ENCODE measurements at regions not wholly inside any gene's neighbourhood (a gene's known extent, or its start where the extent isn't known, plus 50 kb on each side); places are given as distances from the start of the nearest gene placed in this dataset.

DNA sequence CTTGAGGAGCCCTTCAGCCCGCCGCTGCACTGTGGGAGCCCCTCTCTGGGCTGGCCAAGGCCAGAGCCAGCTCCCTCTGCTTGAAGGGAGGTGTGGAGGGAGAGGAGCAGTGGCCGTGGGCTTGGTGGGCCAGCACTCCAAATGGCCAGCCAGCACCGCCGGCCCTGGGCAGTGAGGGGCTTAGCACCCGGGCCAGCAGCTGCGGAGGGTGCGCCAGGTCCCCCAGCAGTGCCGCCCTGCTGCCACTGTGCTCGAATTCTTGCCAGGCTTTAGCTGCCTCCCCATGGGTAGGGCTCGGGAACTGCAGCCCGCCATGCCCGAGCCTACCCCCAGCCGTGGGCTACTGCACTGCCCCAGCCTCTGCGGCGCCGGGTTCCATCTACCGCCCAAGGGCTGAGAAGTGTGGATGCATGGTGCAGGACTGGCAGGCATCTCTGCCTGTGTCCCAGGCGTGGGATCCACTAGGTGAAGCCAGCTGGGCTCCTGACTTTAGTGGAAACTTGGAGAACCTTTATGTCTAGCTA is 82.7 kb downstream of the KCNA4 start:
- ATAC-seq: no peak

DNA sequence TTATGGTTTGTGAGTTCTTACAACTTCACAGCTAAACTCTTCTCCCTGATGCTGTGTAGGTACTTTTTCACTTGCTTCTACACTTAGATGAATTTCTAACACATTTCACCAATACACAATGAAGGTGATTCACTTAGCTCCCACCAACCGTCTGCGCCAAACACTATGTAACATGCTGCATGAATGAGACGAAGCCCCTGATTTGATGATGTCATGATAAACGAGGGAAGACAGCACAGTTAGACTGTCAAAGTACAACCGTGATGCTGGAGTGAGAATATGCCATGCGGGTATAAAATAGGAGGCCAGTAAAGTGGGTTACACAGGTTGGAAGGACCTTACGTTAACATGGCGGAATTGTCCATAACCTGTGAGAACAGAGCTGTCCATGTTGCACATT is 100.8 kb downstream of the KCNA4 start:
- Histone ChIP-seq H3K4me3 (no peak overlapping the region), H3K36me3 (no peaks in the 10 kb centered on the region), H3K9me3 (no peaks in the 10 kb centered on the region), H3K27ac (no peak overlapping the region), H3K4me1 (no peaks in the 10 kb centered on the region), H3K27me3 (no peaks in the 10 kb centered on the region)
- ATAC-seq (no peak), DNase-seq (no peak)
- intact Hi-C loops (cut with DNase I): no loop called here
- TF ChIP-seq, protein P1, sequence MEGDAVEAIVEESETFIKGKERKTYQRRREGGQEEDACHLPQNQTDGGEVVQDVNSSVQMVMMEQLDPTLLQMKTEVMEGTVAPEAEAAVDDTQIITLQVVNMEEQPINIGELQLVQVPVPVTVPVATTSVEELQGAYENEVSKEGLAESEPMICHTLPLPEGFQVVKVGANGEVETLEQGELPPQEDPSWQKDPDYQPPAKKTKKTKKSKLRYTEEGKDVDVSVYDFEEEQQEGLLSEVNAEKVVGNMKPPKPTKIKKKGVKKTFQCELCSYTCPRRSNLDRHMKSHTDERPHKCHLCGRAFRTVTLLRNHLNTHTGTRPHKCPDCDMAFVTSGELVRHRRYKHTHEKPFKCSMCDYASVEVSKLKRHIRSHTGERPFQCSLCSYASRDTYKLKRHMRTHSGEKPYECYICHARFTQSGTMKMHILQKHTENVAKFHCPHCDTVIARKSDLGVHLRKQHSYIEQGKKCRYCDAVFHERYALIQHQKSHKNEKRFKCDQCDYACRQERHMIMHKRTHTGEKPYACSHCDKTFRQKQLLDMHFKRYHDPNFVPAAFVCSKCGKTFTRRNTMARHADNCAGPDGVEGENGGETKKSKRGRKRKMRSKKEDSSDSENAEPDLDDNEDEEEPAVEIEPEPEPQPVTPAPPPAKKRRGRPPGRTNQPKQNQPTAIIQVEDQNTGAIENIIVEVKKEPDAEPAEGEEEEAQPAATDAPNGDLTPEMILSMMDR (IDR thresholded peaks at IDR 0.05): no peak

More for the DNA sequence above, 82.7 kb downstream of the KCNA4 start:
- Histone ChIP-seq H3K9me3 (peaks cover 0 to 18% of the 10 kb centered on the region in 2 donors), H3K4me1 (no peaks in the 10 kb centered on the region), H3K27me3 (no peaks in the 10 kb centered on the region), H3K4me3 (no peak overlapping the region), H3K36me3 (no peaks in the 10 kb centered on the region), H3K27ac (no peak overlapping the region)
- TF ChIP-seq, protein P1 (IDR thresholded peaks at IDR 0.05): no peak
- intact Hi-C loops (cut with DNase I): no loop called here
- peak in 1 of 4 donors; percentile 51 for DNase-seq

DNA sequence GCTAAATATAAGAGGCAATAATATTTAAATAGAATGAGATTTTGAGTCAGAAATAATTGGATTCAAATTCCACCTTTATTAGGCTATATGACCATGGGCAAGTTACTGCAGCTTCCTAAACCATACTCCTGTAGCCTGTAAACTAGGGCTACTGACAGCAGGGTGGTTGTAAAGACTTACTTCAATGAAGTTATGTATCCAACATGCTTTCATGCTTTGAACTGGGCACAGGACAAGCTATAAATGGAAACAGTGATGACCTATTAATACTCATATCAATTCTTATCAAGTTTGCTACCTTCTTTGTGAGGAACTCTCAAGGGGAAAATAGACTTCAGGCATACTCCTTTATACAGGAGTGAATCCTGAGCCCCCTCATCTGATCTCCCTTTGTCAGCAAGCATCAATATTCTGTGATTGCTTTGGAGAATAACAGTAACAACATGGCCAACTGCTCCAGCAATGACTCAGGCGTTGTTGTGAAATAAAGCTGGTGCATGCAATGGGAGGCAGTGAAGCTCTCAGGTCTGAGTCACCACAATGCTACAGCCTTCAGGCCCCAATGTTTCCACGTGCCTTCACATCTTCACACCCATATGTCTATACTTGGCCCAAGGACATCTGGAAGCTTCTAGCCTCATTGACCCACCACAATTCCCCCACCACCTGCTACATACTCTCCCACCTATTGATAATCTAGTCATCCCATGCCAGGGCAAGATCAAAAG is 102.5 kb downstream of the KCNA4 start:
- Histone ChIP-seq H3K36me3 (no peaks in the 10 kb centered on the region), H3K27ac (no peak overlapping the region), H3K27me3 (no peaks in the 10 kb centered on the region), H3K9me3 (no peaks in the 10 kb centered on the region), H3K4me1 (no peaks in the 10 kb centered on the region), H3K4me3 (no peak overlapping the region)
- DNase-seq: no peak
- ATAC-seq: no peak
- intact Hi-C loops (cut with DNase I): no loop called here
- TF ChIP-seq, protein P1 (IDR thresholded peaks at IDR 0.05): no peak

DNA sequence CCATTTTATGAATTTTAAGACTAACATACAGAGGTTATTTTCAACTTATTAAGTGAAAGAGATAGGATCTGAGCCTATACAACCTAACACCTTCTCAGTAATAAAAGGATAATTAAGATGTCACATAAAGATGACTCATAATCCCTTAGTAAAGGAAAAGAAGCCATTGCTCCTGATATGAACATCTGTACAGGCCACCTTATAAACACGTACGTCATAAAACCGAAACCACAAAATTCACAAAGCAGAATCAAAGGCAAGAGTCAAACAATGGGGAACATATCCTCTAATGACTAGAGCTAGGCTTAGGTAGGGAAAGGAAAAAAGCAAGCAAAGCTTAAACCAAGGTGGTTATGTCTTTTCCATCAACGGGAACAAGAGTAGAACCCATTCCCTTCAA is 103.5 kb downstream of the KCNA4 start:
- no peaks in the 10 kb centered on the region for H3K4me1 ChIP-seq
- ATAC-seq: no peak
- TF ChIP-seq, protein P1 (IDR thresholded peaks at IDR 0.05): no peak
- intact Hi-C loops (cut with DNase I): no loop called here
- H3K27me3 ChIP-seq: no peaks in the 10 kb centered on the region
- no peaks in the 10 kb centered on the region for H3K9me3 ChIP-seq
- no peak overlapping the region for H3K27ac ChIP-seq
- no peak for DNase-seq
- no peak overlapping the region for H3K4me3 ChIP-seq
- H3K36me3 ChIP-seq: no peaks in the 10 kb centered on the region

DNA sequence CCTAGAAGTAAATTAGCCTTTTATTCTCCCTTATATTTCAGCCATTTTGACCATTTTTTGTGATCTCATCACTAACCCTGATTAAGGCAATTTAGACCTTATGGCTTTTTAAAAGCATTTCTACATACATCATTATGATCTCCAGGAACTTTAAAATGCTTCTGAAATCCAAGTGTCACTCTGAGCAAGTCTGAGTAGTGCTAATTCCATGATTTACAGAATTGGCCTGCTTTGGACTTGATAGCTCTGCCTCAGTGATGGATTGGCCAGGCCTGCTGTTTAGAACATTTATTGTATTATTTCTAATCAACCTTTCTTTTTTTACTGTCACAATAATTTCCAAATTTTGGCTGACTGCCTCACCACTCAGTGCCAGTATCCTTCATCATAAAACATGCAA is 116.4 kb downstream of the KCNA4 start:
- Histone ChIP-seq H3K27me3 (no peaks in the 10 kb centered on the region), H3K4me3 (no peak overlapping the region), H3K27ac (no peak overlapping the region), H3K36me3 (no peaks in the 10 kb centered on the region), H3K4me1 (no peaks in the 10 kb centered on the region), H3K9me3 (peaks cover 0 to 2% of the 10 kb centered on the region in 2 donors)
- TF ChIP-seq, protein P1 (IDR thresholded peaks at IDR 0.05): no peak
- intact Hi-C loops (cut with DNase I): no loop called here
- ATAC-seq (no peak), DNase-seq (no peak)

All from left lung (tissue), 4 donors.